Activated CD4-positive, CD25-positive, alpha-beta regulatory T cell treated with anti-CD3 and anti-CD28 coated beads, Interleukin-2, amount 50 U/mL, for 24 hours (primary cell): ENCODE measurements at regions not wholly inside any gene's neighbourhood (a gene's known extent, or its start where the extent isn't known, plus 50 kb on each side); places are given as distances from the start of the nearest gene placed in this dataset.
"Not testable (repeated sequence)": the region's sequence is repeated elsewhere in the genome, so short reads cannot be mapped to it uniquely, and the experiment has no call there.

Experiments
- ATAC-seq, 2 donors: fragments of 150-1000 bp; cut with Tn5 transposase; one replicate each; pipeline ENCODE4 v1.10.0; 2021; ENCODE audit warnings: mild to moderate bottlenecking in 1 of 2, moderate library complexity in 1 of 2

- no peak for ATAC-seq
Observed at GRCh38 chr19:28655054-28655453, 557.9 kb downstream of the UQCRFS1 start.

- ATAC-seq: no peak
Observed at GRCh38 chr19:28652765-28653164, 560.2 kb downstream of the UQCRFS1 start.

- no peak for ATAC-seq
Observed at GRCh38 chr19:28646629-28647028, 566.3 kb downstream of the UQCRFS1 start.

GRCh38 chr19:28644169-28644775 lies 568.7 kb downstream of the UQCRFS1 start:
- ATAC-seq: no peak

GRCh38 chr19:28642787-28643683 lies 569.9 kb downstream of the UQCRFS1 start:
- ATAC-seq: no peak

- no peak for ATAC-seq
Observed at GRCh38 chr19:28641395-28641794, 571.6 kb downstream of the UQCRFS1 start.

GRCh38 chr19:28640506-28640905 lies 572.4 kb downstream of the UQCRFS1 start:
- no peak for ATAC-seq

- no peak for ATAC-seq
Observed at GRCh38 chr19:28638445-28638844, 574.5 kb downstream of the UQCRFS1 start.

- no peak for ATAC-seq
Observed at GRCh38 chr19:28636706-28637105, 576.2 kb downstream of the UQCRFS1 start.

- ATAC-seq: no peak
Observed at GRCh38 chr19:28636016-28636629, 576.8 kb downstream of the UQCRFS1 start.

- ATAC-seq: no peak
Observed at GRCh38 chr19:28634837-28635236, 578.1 kb downstream of the UQCRFS1 start.

GRCh38 chr19:28634019-28634328 lies 579.0 kb downstream of the UQCRFS1 start:
- ATAC-seq: no peak

GRCh38 chr19:28633319-28634018 lies 579.5 kb downstream of the UQCRFS1 start:
- no peak for ATAC-seq

GRCh38 chr19:28632371-28633080 lies 580.4 kb downstream of the UQCRFS1 start:
- no peak for ATAC-seq

- no peak for ATAC-seq
Observed at GRCh38 chr19:28631961-28632360, 581.0 kb downstream of the UQCRFS1 start.

GRCh38 chr19:28627669-28628068 lies 585.3 kb downstream of the UQCRFS1 start:
- ATAC-seq: no peak

GRCh38 chr19:28626407-28626806 lies 586.5 kb downstream of the UQCRFS1 start:
- ATAC-seq: not testable (repeated sequence)

GRCh38 chr19:28619816-28620429 lies 593.0 kb downstream of the UQCRFS1 start:
- no peak for ATAC-seq

- ATAC-seq: no peak
Observed at GRCh38 chr19:28618504-28618903, 594.4 kb downstream of the UQCRFS1 start.

- ATAC-seq: no peak
Observed at GRCh38 chr19:28615966-28616365, 597.0 kb downstream of the UQCRFS1 start.

GRCh38 chr19:28615546-28615916 lies 597.4 kb downstream of the UQCRFS1 start:
- ATAC-seq: no peak
